ENCODE measurements at regions not wholly inside any gene's neighbourhood (a gene's known extent, or its start where the extent isn't known, plus 50 kb on each side); places are given as distances from the start of the nearest gene placed in this dataset.

DNA sequence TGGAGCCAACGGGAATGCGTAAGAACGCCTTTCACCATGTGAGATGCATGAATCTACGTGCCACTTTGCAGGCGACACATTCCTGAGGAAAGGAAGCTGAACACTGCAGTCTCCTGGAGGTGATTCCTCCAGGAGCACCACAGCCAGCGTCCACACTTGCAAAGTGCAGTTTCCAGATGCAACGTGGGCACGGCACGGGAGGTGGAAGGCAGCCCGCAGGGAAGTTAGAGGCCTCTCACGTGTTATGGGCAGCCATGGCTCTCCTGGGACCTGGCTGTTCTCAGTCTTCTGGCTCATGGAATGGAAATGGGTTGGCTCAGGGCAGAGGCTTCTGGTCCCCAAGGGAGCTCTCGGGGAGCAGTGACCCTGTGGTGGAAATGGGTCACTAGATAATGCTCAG, 381.0 kb upstream of the IRX4 start:
- Histone ChIP-seq H3K36me3 (ENCODE audit: insufficient read depth, low read length) (no peaks in the 10 kb centered on the region), H4K20me1 (ENCODE audit: insufficient read depth, low read length, poor library complexity, severe bottlenecking) (no peaks in the 10 kb centered on the region), H3K79me2 (ENCODE audit: insufficient read depth, low read length) (no peaks in the 10 kb centered on the region), H3K27me3 (ENCODE audit: insufficient read depth, low read length, poor library complexity, severe bottlenecking) (no peaks in the 10 kb centered on the region), H3K4me2 (ENCODE audit: low read depth, low read length, poor library complexity, severe bottlenecking) (no peak overlapping the region), H3K4me1 (ENCODE audit: insufficient read depth, low read length, poor library complexity, severe bottlenecking) (no peaks in the 10 kb centered on the region), H3K4me3 (ENCODE audit: low read length, poor library complexity, severe bottlenecking) (no peak overlapping the region), H3K9ac (ENCODE audit: low read depth, low read length, poor library complexity, severe bottlenecking) (no peak overlapping the region), H3F3A (ENCODE audit: low read depth) (no peaks in the 10 kb centered on the region), H3K9me2 (replicated peaks; ENCODE audit: low read depth, low read length) (no peaks in the 10 kb centered on the region), H3K9me3 (ENCODE audit: insufficient read depth, low read depth, low read length) (no peaks in the 10 kb centered on the region; the same call in 1 of the 2 replicates), H2AFZ (ENCODE audit: low read length) (no peak overlapping the region)
- TF ChIP-seq EZH2phosphoT487 (IDR thresholded peaks at IDR 0.05; ENCODE audit: borderline replicate concordance) = no peak
- TF ChIP-seq, protein P1, sequence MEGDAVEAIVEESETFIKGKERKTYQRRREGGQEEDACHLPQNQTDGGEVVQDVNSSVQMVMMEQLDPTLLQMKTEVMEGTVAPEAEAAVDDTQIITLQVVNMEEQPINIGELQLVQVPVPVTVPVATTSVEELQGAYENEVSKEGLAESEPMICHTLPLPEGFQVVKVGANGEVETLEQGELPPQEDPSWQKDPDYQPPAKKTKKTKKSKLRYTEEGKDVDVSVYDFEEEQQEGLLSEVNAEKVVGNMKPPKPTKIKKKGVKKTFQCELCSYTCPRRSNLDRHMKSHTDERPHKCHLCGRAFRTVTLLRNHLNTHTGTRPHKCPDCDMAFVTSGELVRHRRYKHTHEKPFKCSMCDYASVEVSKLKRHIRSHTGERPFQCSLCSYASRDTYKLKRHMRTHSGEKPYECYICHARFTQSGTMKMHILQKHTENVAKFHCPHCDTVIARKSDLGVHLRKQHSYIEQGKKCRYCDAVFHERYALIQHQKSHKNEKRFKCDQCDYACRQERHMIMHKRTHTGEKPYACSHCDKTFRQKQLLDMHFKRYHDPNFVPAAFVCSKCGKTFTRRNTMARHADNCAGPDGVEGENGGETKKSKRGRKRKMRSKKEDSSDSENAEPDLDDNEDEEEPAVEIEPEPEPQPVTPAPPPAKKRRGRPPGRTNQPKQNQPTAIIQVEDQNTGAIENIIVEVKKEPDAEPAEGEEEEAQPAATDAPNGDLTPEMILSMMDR (conservative IDR thresholded peaks at IDR 0.05; ENCODE audit: low read length) = no peak

DNA sequence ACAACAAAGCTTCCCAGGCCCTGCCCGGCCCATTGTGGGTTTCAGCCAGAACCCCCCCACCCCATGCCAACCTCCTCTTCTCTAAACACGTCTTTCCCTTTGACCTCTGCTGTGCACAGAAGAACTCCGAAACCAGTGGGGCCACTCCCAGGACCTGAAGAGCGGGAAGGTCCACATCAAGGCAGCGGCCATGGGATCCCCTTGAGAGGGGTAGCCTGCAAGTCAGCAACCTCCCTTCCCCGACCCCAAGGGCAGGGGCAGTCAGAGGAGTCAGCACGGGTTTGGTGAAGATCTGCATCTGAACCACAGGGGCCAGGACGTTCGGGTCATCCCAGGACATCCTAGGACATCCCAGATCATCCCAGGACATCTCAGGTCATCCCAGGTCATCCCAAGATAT, 379.9 kb upstream of the IRX4 start:
- Histone ChIP-seq H3K4me2 (ENCODE audit: low read depth, low read length, poor library complexity, severe bottlenecking) (no peak overlapping the region), H3K4me3 (ENCODE audit: low read length, poor library complexity, severe bottlenecking) (no peak overlapping the region), H3K27me3 (ENCODE audit: insufficient read depth, low read length, poor library complexity, severe bottlenecking) (no peaks in the 10 kb centered on the region), H3K9me2 (replicated peaks; ENCODE audit: low read depth, low read length) (no peaks in the 10 kb centered on the region), H4K20me1 (ENCODE audit: insufficient read depth, low read length, poor library complexity, severe bottlenecking) (no peaks in the 10 kb centered on the region), H2AFZ (ENCODE audit: low read length) (no peak overlapping the region), H3K9ac (ENCODE audit: low read depth, low read length, poor library complexity, severe bottlenecking) (no peak overlapping the region), H3K36me3 (ENCODE audit: insufficient read depth, low read length) (no peaks in the 10 kb centered on the region), H3K4me1 (ENCODE audit: insufficient read depth, low read length, poor library complexity, severe bottlenecking) (no peaks in the 10 kb centered on the region), H3F3A (ENCODE audit: low read depth) (no peaks in the 10 kb centered on the region), H3K79me2 (ENCODE audit: insufficient read depth, low read length) (no peaks in the 10 kb centered on the region), H3K9me3 (ENCODE audit: insufficient read depth, low read depth, low read length) (no peaks in the 10 kb centered on the region; the same call in 1 of the 2 replicates)
- TF ChIP-seq, protein P1 (conservative IDR thresholded peaks at IDR 0.05; ENCODE audit: low read length) = no peak
- no peak for TF ChIP-seq EZH2phosphoT487 (IDR thresholded peaks at IDR 0.05; ENCODE audit: borderline replicate concordance)

DNA sequence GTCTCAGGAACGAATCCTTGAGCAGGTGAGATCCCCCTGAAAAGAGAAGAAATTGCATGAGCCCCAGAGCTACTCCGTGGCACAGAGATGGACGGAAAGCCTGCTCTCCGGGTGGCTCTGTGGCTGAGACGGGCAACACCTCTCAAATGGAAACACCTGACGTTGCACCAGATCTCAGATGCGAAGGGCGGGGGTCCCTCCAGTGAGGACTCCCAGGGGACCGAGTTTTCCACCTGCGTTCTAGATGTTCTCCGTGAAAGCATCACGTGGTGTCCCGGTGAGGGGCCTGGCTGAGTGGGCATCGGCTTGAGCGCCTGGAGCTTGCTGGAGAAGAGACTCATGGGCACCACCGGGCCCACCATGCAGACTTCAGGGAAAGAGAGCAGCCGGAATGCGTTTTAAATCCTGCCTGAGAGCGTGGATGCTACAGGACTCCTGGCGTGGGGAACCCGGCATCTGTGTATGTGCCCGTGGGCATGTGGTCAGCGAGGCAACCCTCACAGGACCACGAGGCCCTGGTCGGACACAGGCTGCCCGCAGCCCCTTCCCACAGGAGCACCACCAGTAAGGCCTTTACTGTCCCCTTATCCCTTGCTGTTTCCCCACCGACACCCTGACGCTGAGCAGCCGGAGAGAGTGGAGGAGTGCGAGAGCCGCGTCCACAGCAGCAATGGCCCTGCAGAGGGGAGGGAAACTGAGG, 378.4 kb upstream of the IRX4 start:
- no peaks in the 10 kb centered on the region for H4K20me1 ChIP-seq (ENCODE audit: insufficient read depth, low read length, poor library complexity, severe bottlenecking)
- TF ChIP-seq, protein P1 (conservative IDR thresholded peaks at IDR 0.05; ENCODE audit: low read length) = no peak
- TF ChIP-seq EZH2phosphoT487 (IDR thresholded peaks at IDR 0.05; ENCODE audit: borderline replicate concordance) = no peak

More for the DNA sequence above, 378.4 kb upstream of the IRX4 start:
- no peak overlapping the region for H3K9ac ChIP-seq (ENCODE audit: low read depth, low read length, poor library complexity, severe bottlenecking)
- no peaks in the 10 kb centered on the region; the same call in 1 of the 2 replicates for H3K9me3 ChIP-seq (ENCODE audit: insufficient read depth, low read depth, low read length)
- no peaks in the 10 kb centered on the region for H3K27me3 ChIP-seq (ENCODE audit: insufficient read depth, low read length, poor library complexity, severe bottlenecking)
- no peaks in the 10 kb centered on the region for H3K4me1 ChIP-seq (ENCODE audit: insufficient read depth, low read length, poor library complexity, severe bottlenecking)
- no peaks in the 10 kb centered on the region for H3K79me2 ChIP-seq (ENCODE audit: insufficient read depth, low read length)
- H2AFZ ChIP-seq (ENCODE audit: low read length) = no peak overlapping the region
- no peak overlapping the region for H3K4me2 ChIP-seq (ENCODE audit: low read depth, low read length, poor library complexity, severe bottlenecking)
- no peak overlapping the region for H3K4me3 ChIP-seq (ENCODE audit: low read length, poor library complexity, severe bottlenecking)
- no peaks in the 10 kb centered on the region for H3F3A ChIP-seq (ENCODE audit: low read depth)
- H3K36me3 ChIP-seq (ENCODE audit: insufficient read depth, low read length) = no peaks in the 10 kb centered on the region
- no peaks in the 10 kb centered on the region for H3K9me2 ChIP-seq (replicated peaks; ENCODE audit: low read depth, low read length)

Measured in Loucy (cell line).